GM21528 (cell line): ENCODE measurements at regions not wholly inside any gene's neighbourhood (a gene's known extent, or its start where the extent isn't known, plus 50 kb on each side); places are given as distances from the start of the nearest gene placed in this dataset.

Experiments used
- ATAC-seq: cut with Tn5 transposase; IDR thresholded peaks from one replicate; pipeline ENCODE4 v1.9.1; 2021; ENCODE audit warnings: mild to moderate bottlenecking, moderate library complexity; ENCODE audit not compliant: unreplicated experiment, low FRiP score

GRCh38 chr2:14817848-14818247 is 185.3 kb downstream of the LRATD1 start:
- no peak for ATAC-seq

GRCh38 chr2:14826518-14826917 is 194.0 kb downstream of the LRATD1 start:
- no peak for ATAC-seq

- ATAC-seq = no peak
Measured at GRCh38 chr2:14827226-14828023, 194.9 kb downstream of the LRATD1 start.

- ATAC-seq = no peak
Measured at GRCh38 chr2:14828223-14828622, 195.7 kb downstream of the LRATD1 start.

DNA sequence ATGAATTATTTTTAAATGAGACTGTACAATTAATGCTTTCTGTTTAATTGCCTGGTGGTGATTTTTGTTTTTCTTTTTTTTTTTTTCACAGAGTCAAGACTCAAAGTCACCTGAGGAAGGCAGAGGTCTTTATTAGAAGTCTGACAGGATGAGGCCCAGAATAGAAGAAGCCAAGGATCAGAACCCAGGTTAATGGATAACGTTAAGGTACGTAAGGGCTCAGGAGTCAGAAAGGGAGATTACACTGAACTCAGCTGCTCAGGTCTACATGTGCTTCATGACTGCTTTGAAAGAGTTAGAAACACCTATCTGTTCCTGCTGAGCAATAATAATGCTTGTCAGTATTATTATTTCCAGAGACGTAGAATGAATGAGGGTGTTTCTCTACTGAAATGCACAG is 196.5 kb downstream of the LRATD1 start:
- ATAC-seq = no peak

- ATAC-seq = no peak
Measured at GRCh38 chr2:14831458-14831857, 198.9 kb downstream of the LRATD1 start.

DNA sequence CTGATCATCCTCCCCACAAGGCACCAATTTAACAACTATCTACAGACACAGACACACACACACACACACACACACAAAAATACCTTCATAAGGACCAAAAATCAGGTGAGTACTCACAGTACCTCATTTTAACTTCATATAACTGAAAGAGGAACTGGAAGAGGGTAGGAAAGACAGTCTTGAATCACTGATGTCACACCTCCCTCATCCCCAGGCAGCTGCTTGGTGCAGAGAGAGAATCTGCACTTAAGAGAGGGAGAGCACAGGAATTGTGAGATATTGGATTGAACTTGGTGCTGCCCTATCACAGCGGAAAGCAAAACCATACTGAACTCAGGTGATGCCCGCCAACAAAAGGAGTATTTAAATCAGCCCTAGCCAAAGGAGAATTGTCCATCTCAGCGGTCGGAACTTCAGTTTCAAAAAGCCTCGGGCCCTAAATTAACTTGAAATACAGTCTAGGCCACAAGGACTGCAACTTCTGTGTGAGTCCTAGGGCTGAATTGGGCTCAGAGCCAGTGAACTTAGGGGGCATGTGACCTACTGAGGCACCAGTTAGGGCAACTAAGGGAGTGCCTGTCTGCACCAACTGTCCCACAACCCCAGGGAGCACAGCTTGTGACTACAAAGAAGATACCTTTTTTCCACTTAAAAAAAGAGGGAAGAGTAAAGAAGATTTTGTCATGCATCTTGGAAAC is 211.1 kb downstream of the LRATD1 start:
- ATAC-seq = no peak

- no peak for ATAC-seq
Measured at GRCh38 chr2:14855751-14856150, 223.2 kb downstream of the LRATD1 start.

- ATAC-seq = no peak
Measured at GRCh38 chr2:14861181-14861580, 228.7 kb downstream of the LRATD1 start.

GRCh38 chr2:14866736-14867352 is 234.3 kb downstream of the LRATD1 start:
- no peak for ATAC-seq

DNA sequence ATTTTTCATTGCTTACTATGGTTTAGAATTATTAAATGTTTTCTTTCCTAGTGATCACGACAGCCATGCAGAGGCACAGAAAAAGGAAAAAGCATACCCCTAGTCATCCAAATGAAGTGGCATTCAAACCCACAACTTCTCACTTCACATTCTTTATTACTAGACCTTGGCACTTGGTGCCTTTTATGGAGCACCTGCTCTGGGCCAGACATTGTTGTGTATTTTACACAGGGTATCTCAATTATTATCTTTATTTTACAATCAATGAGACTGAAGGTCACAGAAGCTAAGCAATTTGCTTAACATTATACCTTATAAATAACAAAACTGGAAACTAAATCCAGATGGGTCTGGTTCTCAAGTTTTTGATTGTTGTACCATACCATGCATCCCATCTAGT is 235.3 kb downstream of the LRATD1 start:
- no peak for ATAC-seq

GRCh38 chr2:14872779-14873325 is 240.3 kb downstream of the LRATD1 start:
- no peak for ATAC-seq

- no peak for ATAC-seq
Measured at GRCh38 chr2:14881651-14882327, 249.3 kb downstream of the LRATD1 start.

DNA sequence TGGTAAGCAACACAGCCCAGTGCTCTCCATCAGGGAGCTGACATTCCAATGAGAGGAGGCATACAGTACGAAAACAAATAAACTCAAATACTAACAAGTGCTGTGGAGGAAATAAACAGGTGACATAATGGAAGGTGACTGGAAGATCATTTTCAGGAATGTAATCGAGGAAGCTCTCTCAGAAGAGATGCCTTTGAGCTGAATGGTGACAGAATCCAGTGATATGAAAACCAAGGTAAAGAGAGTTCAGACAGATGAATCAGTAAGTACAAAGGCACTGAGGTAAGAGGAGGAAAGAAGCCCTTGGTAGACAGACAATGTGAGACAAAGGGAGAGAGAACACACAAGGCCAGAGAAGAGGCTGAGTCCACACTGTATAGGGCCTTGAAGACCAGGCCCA is 252.1 kb downstream of the LRATD1 start:
- ATAC-seq = no peak

GRCh38 chr2:14891546-14891945 is 259.0 kb downstream of the LRATD1 start:
- ATAC-seq = no peak

- no peak for ATAC-seq
Measured at GRCh38 chr2:14896330-14897030, 264.0 kb downstream of the LRATD1 start.

DNA sequence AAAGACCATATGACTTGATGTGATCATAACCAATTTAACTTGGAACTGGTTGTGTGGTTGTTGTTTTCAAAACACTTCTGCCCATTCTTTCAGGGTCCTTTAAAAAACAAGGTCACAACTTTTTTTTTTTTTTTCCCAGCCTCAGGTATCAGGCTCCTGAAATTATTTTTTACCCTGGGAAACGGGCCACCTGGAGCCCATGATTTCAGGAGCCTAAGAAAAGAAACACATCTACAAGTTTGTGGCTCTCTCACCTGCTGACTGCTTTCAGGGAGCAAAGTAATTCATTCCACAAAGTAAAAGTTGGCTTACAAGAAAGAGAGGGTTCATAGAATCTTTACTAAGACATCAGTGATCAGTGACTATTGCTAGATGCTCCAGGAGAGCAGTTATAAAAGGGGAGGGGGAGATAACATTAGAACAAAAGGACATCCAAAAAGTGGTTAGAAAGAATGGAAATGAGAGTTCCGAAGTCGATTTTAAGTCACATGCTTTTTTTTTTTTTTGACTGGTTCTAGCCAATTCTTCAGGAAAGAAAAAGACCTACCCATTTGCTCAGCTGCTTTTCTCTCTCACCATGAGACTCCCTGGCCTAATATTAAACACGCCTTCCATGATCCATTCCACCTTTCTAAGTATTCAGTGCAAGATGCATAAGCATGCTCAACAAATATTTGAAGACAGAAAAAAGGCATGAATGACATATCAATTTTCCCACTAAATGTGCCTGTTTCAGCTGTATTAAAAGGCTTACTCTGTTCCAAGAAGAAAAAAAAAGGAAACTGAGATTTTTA is 267.3 kb downstream of the LRATD1 start:
- no peak for ATAC-seq

GRCh38 chr2:14901737-14902136 is 269.2 kb downstream of the LRATD1 start:
- ATAC-seq = no peak

DNA sequence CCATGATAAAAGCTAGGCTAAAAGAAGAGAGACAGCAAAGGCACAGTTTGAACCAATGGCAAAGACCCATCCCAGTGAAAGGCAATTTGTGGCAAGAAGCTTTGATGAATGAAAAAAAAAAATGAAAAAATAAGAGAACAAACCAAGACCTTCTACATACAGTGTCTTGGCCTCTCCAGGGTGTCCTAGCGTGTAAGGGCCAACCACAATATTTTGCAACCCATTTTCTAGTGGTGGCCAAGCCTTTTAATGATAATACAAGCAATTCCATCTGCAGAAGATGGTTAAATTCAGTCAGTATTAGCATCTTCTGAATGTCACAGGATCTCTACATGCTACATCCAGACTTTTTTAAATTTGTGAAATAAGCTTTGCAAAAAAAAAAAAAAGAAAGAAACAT is 270.4 kb downstream of the LRATD1 start:
- ATAC-seq = no peak
